HCT116 (cell line): ENCODE measurements at regions not wholly inside any gene's neighbourhood (a gene's known extent, or its start where the extent isn't known, plus 50 kb on each side); places are given as distances from the start of the nearest gene placed in this dataset.

Experiments
- ATF3 ChIP-seq: IDR thresholded peaks from 2 replicates; pipeline ENCODE4 v1.6.1; 2012
- EZH2 ChIP-seq: fragments of 200-600 bp; sonication (generic); IDR thresholded peaks from 2 replicates; pipeline ENCODE4 v1.6.1; 2017; ENCODE audit warnings: antibody characterized with exemption, mixed run types
- EZH2phosphoT487 ChIP-seq: fragments of 200-600 bp; IDR thresholded peaks from 2 replicates; pipeline ENCODE4 v1.6.1; 2018; ENCODE audit warnings: antibody characterized with exemption, borderline replicate concordance
- POLR2A ChIP-seq: IDR thresholded peaks from 2 replicates; pipeline ENCODE4 v1.7.0; 2011; ENCODE audit warnings: borderline replicate concordance; ENCODE audit not compliant: insufficient read depth, insufficient read length; ENCODE audit errors: extremely low read depth
- POLR2AphosphoS5 ChIP-seq: IDR thresholded peaks from 2 replicates; pipeline ENCODE4 v1.6.1; 2011; ENCODE audit warnings: mild to moderate bottlenecking, low read depth, low read length, moderate library complexity
- RAD21 ChIP-seq: IDR thresholded peaks from 2 replicates; pipeline ENCODE4 v1.6.1; 2012; ENCODE audit warnings: low read depth, mild to moderate bottlenecking
- SIN3A ChIP-seq: IDR thresholded peaks from 2 replicates; pipeline ENCODE4 v1.6.1; 2012; ENCODE audit warnings: low read depth
- SP1 ChIP-seq: IDR thresholded peaks from 2 replicates; pipeline ENCODE4 v1.6.1; 2012; ENCODE audit warnings: low read depth
- TCF7L2 ChIP-seq: IDR thresholded peaks from 2 replicates; pipeline ENCODE4 v1.7.0; 2011; ENCODE audit warnings: borderline replicate concordance, inconsistent platforms; ENCODE audit not compliant: insufficient read depth, insufficient read length; ENCODE audit errors: extremely low read depth
- YY1 ChIP-seq: IDR thresholded peaks from 2 replicates; pipeline ENCODE4 v1.6.1; 2011; ENCODE audit warnings: low read length, low read depth, moderate library complexity, mild to moderate bottlenecking; ENCODE audit not compliant: insufficient replicate concordance; ENCODE audit errors: extremely low read depth
- ZBTB33 ChIP-seq: IDR thresholded peaks from 2 replicates; pipeline ENCODE4 v1.6.1; 2011; ENCODE audit warnings: mild to moderate bottlenecking, low read length, moderate library complexity; ENCODE audit not compliant: insufficient replicate concordance; ENCODE audit errors: extremely low read depth
- TF ChIP-seq, protein P1 (sequence below), 3 experiments: fragments of 200-600 bp in 1 of 3; sonication (generic) in 1 of 3; IDR thresholded peaks in 2 of 3; conservative IDR thresholded peaks in 1 of 3; 2 replicates each; pipeline ENCODE4 v1.5.1; 2012 to 2017; ENCODE audit warnings: low read depth in 2 of 3, low read length in 2 of 3, antibody characterized with exemption in 1 of 3, borderline replicate concordance in 1 of 3, control low read depth in 1 of 3, mild to moderate bottlenecking in 1 of 3, mixed read lengths in 1 of 3, mixed run types in 1 of 3, moderate library complexity in 1 of 3; ENCODE audit not compliant: insufficient read depth in 1 of 3
- TF ChIP-seq, protein P2 (sequence below): IDR thresholded peaks from 2 replicates; pipeline ENCODE4 v1.6.1; 2012; ENCODE audit warnings: low read depth

- no peak for TF ChIP-seq SP1
- no peak for TF ChIP-seq POLR2AphosphoS5
- no peak for TF ChIP-seq POLR2A
- no peak for TF ChIP-seq EZH2
- TF ChIP-seq EZH2phosphoT487: no peak
- TF ChIP-seq, protein P1, sequence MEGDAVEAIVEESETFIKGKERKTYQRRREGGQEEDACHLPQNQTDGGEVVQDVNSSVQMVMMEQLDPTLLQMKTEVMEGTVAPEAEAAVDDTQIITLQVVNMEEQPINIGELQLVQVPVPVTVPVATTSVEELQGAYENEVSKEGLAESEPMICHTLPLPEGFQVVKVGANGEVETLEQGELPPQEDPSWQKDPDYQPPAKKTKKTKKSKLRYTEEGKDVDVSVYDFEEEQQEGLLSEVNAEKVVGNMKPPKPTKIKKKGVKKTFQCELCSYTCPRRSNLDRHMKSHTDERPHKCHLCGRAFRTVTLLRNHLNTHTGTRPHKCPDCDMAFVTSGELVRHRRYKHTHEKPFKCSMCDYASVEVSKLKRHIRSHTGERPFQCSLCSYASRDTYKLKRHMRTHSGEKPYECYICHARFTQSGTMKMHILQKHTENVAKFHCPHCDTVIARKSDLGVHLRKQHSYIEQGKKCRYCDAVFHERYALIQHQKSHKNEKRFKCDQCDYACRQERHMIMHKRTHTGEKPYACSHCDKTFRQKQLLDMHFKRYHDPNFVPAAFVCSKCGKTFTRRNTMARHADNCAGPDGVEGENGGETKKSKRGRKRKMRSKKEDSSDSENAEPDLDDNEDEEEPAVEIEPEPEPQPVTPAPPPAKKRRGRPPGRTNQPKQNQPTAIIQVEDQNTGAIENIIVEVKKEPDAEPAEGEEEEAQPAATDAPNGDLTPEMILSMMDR (IDR thresholded peaks at IDR 0.05 in 2 of 3, conservative IDR thresholded peaks at IDR 0.05 in 1 of 3; ENCODE audit: borderline replicate concordance in 1 of 3, insufficient read depth in 1 of 3, low read depth in 2 of 3, low read length in 2 of 3): no peak
- no peak for TF ChIP-seq SIN3A
- TF ChIP-seq ATF3: no peak
- no peak for TF ChIP-seq YY1
- TF ChIP-seq TCF7L2: no peak
- TF ChIP-seq RAD21: no peak
- no peak for TF ChIP-seq ZBTB33
- TF ChIP-seq, protein P2, sequence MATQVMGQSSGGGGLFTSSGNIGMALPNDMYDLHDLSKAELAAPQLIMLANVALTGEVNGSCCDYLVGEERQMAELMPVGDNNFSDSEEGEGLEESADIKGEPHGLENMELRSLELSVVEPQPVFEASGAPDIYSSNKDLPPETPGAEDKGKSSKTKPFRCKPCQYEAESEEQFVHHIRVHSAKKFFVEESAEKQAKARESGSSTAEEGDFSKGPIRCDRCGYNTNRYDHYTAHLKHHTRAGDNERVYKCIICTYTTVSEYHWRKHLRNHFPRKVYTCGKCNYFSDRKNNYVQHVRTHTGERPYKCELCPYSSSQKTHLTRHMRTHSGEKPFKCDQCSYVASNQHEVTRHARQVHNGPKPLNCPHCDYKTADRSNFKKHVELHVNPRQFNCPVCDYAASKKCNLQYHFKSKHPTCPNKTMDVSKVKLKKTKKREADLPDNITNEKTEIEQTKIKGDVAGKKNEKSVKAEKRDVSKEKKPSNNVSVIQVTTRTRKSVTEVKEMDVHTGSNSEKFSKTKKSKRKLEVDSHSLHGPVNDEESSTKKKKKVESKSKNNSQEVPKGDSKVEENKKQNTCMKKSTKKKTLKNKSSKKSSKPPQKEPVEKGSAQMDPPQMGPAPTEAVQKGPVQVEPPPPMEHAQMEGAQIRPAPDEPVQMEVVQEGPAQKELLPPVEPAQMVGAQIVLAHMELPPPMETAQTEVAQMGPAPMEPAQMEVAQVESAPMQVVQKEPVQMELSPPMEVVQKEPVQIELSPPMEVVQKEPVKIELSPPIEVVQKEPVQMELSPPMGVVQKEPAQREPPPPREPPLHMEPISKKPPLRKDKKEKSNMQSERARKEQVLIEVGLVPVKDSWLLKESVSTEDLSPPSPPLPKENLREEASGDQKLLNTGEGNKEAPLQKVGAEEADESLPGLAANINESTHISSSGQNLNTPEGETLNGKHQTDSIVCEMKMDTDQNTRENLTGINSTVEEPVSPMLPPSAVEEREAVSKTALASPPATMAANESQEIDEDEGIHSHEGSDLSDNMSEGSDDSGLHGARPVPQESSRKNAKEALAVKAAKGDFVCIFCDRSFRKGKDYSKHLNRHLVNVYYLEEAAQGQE: no peak
Measured at GRCh38 chr15:79602180-79602579, 170.0 kb downstream of the MINAR1 start.
